GM06990 (cell line): ENCODE measurements at regions not wholly inside any gene's neighbourhood (a gene's known extent, or its start where the extent isn't known, plus 50 kb on each side); places are given as distances from the start of the nearest gene placed in this dataset.

ENCODE experiments used
- DNase-seq: peaks from one replicate; pipeline ENCODE4 v3.0.0-alpha.2; 2011; ENCODE audit not compliant: insufficient read length; ENCODE audit errors: extremely low read depth
- H3K27me3 ChIP-seq: replicated peaks from 2 replicates; pipeline ENCODE4 v1.6.0; 2011; ENCODE audit warnings: low read length; ENCODE audit not compliant: control insufficient read depth, insufficient read depth
- H3K36me3 ChIP-seq: 2 replicates; pipeline ENCODE4 v1.5.1; 2011; ENCODE audit warnings: low read length; ENCODE audit not compliant: control insufficient read depth, insufficient read depth
- H3K4me3 ChIP-seq: replicated peaks from 2 replicates; pipeline ENCODE4 v1.5.1; 2011; ENCODE audit warnings: low read depth, mild to moderate bottlenecking, control low read depth, low read length
- CTCF ChIP-seq: IDR thresholded peaks from 2 replicates; pipeline ENCODE4 v1.5.1; 2011; ENCODE audit warnings: low read length, control low read depth, mild to moderate bottlenecking, inconsistent platforms; ENCODE audit not compliant: insufficient read depth, poor library complexity, severe bottlenecking

DNA sequence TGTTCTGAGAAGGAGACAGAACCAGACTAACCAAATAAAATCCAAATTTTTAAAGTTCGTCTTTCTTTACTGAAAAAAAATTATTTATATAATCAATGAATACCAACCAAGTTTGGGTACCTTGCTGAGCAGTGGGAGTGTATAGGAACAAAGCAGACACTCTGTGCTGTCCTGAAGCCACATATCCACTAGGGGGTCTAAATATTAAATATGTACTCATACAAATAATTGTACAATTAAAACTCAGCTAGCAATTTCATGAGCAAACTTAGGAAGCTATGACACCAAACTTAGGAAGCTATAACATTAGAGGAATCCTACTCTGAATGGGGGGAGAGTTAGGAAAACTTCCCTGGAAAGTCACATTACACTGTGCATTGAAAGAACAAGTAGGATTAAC lies 582.0 kb upstream of the EPHA5 start:
- no peaks in the 10 kb centered on the region for H3K36me3 ChIP-seq
- no peak for TF ChIP-seq CTCF
- no peaks in the 10 kb centered on the region for H3K27me3 ChIP-seq
- DNase-seq: no peak
- no peak overlapping the region for H3K4me3 ChIP-seq

GRCh38 chr4:66246643-66247042 lies 576.4 kb upstream of the EPHA5 start:
- Histone ChIP-seq H3K36me3 (no peaks in the 10 kb centered on the region), H3K27me3 (no peaks in the 10 kb centered on the region), H3K4me3 (no peak overlapping the region)
- no peak for TF ChIP-seq CTCF
- no peak for DNase-seq

DNA sequence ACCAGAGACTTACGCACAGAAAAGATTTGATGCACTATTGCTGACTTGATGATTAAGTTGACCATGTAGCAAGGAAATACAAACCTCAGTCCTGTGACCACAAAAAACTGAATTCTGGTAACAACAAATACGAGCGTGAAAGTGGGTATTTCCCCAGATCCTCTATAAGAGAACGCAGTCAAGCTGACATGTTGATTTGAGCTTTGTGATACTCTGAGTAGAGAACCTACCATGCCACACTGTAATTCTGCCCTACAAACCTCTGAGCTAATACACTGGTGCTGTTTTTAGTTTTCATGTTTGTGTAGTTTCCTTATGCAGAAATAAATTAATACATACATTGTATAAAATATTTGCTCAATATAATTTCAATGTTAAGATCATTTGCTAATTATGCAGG lies 565.6 kb upstream of the EPHA5 start:
- Histone ChIP-seq H3K4me3 (no peak overlapping the region), H3K27me3 (no peaks in the 10 kb centered on the region), H3K36me3 (no peaks in the 10 kb centered on the region)
- no peak for DNase-seq
- no peak for TF ChIP-seq CTCF

- Histone ChIP-seq H3K27me3 (no peaks in the 10 kb centered on the region), H3K36me3 (no peaks in the 10 kb centered on the region), H3K4me3 (no peak overlapping the region)
- no peak for DNase-seq
- TF ChIP-seq CTCF: no peak
These were observed 559.6 kb upstream of the EPHA5 start for GRCh38 chr4:66229885-66230284.

- Histone ChIP-seq H3K27me3 (no peaks in the 10 kb centered on the region), H3K4me3 (no peak overlapping the region), H3K36me3 (no peaks in the 10 kb centered on the region)
- no peak for DNase-seq
- no peak for TF ChIP-seq CTCF
These were observed 555.2 kb upstream of the EPHA5 start for GRCh38 chr4:66225539-66225938.

- TF ChIP-seq CTCF: no peak
- Histone ChIP-seq H3K4me3 (no peak overlapping the region), H3K27me3 (no peaks in the 10 kb centered on the region), H3K36me3 (no peaks in the 10 kb centered on the region)
- no peak for DNase-seq
These were observed 552.9 kb upstream of the EPHA5 start for GRCh38 chr4:66223068-66223703.
